Astrocyte (in vitro differentiated cells and primary cell): ENCODE measurements at regions not wholly inside any gene's neighbourhood (a gene's known extent, or its start where the extent isn't known, plus 50 kb on each side); places are given as distances from the start of the nearest gene placed in this dataset.

Source experiments
- EZH2 ChIP-seq: IDR thresholded peaks from 2 replicates; pipeline ENCODE4 v1.6.1; 2012; ENCODE audit warnings: mild to moderate bottlenecking, low read length, inconsistent platforms; ENCODE audit not compliant: insufficient read depth
- TF ChIP-seq, protein P1 (sequence below): IDR thresholded peaks from 2 replicates; pipeline ENCODE4 v1.5.1; 2011; ENCODE audit warnings: low read depth, mild to moderate bottlenecking, inconsistent platforms, low read length, moderate library complexity; ENCODE audit not compliant: insufficient read depth

DNA sequence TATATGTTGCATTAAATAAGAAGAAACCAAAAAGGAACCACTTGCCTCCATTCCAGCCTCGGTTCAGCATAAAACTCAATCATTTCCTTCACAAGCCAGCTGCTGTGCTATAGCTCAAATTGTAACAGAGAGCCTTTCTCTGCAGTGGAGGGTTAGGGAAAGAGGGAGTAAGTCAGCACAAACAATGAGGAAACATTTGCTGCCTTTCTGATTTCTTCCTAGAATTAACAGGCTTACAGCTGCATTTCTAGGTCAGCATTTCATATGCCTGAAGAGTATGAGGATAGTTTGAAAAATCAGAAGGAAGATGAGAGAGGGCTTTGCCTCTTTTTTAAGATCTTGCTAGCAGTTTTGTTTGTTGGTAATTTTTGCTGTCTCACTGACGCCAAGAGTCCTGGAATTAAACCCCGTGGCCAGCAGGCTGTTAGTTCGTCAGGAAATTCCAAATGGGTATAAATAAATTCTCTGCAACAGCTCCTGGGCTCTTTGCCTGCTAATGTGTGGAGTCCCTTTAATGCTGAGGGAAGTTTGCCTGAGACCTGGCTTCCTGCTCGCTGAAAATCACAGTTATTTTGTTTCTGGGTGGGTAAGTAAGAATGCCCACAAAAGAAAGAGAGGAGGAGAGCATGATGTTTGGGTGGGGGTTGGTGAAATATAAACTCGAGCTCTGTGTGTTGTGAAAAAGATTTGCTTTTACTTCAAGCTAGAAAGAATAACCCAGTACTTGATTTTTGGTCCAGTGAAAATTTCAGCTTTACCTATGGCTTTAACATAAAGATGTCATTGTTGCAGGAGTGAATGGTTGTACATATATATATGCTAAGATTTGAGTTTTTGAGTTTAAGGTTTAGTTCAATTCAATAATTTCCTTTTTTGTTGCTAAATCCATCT, 148.1 kb upstream of the DMRT1 start:
- TF ChIP-seq, protein P1, sequence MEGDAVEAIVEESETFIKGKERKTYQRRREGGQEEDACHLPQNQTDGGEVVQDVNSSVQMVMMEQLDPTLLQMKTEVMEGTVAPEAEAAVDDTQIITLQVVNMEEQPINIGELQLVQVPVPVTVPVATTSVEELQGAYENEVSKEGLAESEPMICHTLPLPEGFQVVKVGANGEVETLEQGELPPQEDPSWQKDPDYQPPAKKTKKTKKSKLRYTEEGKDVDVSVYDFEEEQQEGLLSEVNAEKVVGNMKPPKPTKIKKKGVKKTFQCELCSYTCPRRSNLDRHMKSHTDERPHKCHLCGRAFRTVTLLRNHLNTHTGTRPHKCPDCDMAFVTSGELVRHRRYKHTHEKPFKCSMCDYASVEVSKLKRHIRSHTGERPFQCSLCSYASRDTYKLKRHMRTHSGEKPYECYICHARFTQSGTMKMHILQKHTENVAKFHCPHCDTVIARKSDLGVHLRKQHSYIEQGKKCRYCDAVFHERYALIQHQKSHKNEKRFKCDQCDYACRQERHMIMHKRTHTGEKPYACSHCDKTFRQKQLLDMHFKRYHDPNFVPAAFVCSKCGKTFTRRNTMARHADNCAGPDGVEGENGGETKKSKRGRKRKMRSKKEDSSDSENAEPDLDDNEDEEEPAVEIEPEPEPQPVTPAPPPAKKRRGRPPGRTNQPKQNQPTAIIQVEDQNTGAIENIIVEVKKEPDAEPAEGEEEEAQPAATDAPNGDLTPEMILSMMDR: no peak
- no peak for TF ChIP-seq EZH2
